Kasumi-1 (cell line): ENCODE measurements at regions not wholly inside any gene's neighbourhood (a gene's known extent, or its start where the extent isn't known, plus 50 kb on each side); places are given as distances from the start of the nearest gene placed in this dataset.
A peak's percentile ranks its signal among the peaks of the same experiment; 100 is the strongest.
"Not testable (repeated sequence)": the region's sequence is repeated elsewhere in the genome, so short reads cannot be mapped to it uniquely, and the experiment has no call there.

Experiments
- DNase-seq, 2 experiments: peaks; one replicate each; lab custom pipeline; 2025; lab: John Stamatoyannopoulos, UW

DNA sequence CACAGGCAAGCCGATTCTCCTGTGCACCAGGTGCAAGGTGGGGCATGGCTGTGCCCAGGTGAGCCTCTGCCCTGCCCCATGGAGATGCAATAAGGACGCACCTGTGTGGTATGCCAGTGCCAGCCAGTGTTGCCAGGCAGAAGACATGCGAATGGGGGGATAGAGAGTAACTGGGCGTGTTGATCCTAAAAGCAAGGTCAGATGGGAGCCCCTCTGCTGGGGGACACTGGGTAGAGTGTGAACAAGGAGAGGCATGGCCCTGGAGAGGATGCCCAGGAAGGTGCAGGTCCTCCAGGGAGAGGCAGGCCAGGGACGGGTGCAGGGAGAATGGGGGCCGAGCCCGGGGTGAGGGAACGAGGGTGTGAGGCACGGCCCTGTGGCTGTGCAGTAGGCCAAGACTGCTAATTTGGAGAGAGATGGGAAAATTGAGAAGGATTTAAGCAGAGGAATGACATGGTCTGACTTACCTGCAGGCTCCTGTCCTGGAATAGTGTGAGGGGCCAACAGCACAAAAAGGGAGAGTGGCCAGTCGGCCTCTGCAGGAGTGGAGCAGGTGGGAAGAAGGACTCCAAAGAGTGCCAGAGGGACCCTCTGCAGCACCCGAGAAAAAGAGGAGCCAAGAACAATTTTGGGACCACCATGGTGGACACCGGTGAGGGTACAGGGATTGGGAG is 690.4 kb upstream of the HS6ST1 start:
- no peak for DNase-seq

DNA sequence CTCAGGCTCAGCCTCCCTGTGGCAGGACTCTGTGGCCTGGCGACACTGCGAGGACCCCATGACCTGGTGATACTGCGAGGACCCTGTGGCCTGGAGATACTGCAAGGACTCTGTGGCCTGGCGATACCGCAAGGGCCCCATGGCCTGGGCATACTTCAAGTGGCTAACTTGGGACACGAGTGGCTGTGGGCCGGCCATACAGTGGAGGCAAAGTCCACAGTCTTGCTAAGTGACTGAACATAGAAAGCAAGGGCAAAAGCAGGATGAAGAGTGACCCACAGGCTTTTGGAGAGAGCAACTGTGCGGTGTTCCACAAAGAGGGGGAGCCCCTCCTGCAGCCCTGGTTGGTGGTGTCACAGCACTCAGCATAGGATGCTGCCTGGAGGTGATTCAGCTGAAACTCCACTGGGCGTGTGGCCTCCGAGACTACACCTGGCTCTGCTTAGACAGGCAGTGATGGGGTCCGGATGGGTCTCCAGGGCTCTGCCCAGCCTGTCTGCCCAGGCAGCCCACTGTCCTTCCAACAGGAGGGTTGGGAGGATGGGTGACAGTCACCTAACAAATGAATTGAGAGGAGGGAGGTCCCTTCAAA is 691.0 kb upstream of the HS6ST1 start:
- DNase-seq: no peak

DNA sequence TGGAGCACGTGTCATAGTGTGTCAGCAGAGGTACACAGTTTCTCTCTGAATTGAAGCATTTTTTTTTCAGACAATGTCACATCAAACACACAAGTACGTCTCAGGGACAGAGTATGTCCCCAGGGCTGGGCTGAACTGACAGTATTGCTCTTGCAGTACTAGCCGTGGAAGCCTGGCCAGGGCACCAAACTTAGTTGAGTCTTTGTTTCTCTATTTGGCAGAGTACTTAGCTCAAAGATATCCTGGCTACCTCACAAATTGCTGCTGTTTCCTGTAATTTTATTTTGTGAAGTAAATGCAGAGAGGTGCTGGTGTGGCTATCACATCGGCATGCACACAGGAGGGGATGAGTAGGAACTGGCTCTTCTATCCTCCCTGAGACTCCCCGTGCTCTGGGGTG is 691.6 kb upstream of the HS6ST1 start:
- DNase-seq: no peak

DNA sequence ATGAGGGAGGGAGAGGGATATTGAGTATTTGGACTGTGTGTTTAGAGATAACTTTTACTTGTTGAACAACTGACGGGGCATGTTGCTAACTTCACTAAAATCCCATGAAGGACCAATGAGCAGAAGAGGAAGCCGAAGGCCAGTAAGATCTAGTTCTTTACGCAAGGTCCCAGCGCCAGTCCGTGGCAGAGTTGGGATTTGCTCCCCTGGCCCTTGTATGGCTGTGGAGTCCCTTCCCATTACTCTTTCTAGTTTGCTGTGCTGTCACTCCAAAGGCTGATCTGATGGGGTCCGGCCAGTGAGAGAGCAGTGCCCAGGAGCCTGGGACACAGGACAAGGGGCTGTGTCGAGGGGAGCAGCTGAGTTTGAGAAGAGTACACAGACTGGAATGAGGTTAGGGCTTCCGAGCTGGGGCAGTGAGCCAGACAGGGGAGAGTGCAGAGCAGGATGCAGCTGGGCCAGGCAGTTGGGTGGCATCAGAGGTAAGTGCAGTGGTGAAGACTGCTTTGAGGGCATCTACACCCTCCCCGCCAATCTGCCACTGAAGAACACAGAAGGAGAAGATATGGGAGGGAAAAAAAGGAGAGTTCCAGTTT is 692.9 kb upstream of the HS6ST1 start:
- no peak for DNase-seq

DNA sequence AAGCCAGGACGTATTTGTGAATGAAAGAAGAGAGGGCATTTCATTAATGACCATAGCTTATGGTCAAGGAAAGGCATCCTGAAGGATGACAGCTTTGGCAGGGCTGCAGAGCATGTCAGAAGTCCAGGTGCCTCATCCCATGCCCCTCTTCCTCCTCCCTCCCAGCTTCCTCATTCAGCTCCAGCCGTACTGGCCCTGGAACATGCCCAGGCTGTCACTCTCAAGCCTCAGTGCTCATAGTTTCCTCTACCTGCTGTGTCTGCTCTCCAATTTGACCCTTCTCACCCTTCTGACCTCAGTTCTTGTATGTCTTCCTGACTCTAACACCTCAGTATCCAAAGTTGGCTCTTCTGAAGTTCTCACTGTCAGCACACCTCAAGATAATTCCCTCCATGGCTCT is 695.8 kb upstream of the HS6ST1 start:
- no peak for DNase-seq

DNA sequence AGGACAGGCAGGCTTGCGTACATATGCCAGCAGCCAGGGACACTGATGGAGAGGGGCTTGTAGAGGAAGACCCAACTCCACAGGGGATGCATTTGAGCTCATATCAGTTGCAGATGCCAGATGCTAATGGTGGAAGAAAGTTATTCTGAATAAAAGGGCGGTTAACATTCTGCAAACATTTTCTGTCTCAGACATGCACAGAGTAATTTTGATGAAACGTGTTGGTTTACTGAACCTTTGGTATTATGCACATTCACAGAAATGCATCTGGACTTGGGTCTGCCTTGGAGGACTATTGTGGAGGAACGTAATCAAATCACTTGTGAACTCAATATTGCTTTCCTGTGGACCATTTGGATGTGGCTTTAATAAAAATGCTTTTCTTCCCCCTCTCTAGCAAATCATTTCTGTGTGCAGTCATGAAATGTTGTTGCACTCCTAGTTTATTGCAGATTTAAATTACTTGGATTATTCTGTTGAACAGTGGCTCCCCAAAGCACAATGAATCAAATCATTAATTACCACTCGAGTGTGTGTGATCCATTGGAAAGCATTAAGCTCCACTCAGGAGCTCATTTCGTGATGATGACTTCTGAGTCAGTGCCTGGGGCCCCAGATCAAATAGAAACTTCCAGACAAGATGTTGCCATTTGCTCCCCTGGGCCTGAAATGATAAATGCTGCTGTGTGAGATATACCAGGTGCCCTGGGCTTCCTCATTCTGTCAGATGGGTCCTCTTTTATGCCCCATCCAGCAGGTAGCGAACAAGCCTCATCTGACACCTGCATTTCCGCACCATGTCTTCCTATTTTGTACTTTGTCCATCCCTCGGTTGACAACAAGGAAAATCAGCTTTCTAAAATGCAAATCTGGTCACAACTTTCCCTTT is 697.0 kb upstream of the HS6ST1 start:
- no peak for DNase-seq

DNA sequence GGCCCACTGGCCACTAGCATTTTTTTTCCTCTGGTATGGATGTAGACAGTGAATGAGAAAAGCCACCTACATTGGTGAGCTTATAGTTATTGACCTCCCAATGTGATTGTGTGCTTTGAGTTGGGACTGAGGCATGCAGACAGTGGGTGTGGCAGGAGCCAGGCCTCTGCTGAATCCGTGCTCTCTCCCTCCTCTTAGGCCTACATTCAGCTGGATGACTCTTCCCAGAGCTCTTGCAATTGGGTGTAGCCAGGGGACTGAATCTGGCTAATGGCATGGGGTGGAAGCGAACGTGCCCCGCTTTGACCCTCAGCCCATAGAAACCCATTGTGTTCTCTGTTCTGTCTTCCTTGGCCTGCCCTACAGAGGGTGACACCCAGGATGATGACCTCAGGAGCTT is 698.3 kb upstream of the HS6ST1 start:
- DNase-seq: no peak

DNA sequence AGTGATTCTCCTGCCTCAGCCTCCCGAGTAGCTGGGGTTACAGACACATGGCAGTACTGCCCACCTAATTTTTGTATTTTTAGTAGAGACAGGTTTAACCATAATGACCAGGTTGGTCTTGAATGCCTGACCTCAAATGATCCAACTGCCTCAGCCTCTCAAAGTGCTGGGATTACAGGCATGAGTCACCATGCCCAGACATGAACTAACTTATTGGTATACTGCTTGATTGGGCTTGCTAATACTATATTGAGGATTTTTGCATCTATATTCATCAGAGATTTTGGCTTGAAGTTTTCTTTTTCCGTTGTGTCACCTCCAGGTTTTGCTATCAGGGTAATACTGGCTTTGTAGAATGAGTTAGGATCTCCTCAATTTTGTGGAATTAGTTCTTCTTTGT is 706.1 kb upstream of the HS6ST1 start:
- no peak for DNase-seq

DNA sequence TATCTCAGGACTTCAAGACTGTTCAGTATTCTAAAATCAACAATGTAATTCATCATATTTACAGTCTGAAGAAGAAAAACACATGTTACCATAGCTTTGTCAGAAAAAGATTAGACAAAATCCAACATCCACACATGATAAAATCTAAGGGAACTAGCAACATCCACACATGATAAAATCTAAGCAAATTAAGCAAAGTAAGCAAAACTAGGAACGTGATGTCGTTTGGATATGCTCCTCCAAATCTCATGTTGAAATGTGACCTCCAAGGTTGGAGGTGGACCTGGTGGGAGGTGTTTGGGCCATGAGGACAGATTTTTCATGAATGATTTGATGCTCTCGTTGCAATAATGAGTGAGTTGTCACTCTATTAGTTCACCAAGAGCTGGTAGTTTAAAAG is 717.3 kb upstream of the HS6ST1 start:
- no peak for DNase-seq

DNA sequence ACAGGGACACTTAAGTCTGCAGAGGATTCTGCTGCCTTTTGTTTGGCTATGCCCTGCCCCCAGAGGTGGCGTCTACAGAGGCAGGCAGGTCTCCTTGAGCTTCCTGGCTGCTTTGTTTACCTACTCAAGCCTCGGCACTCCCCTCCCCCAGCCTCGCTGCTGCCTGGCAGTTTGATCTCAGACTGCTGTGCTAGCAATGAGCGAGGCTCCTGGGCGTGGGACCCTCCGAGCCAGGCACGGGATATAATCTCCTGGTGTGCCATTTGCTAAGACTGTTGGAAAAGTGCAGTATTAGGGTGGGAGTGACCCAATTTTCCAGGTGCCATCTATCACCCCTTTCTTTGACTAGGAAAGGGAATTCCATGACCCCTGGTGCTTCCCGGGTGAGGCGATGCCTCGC is 725.0 kb upstream of the HS6ST1 start:
- not testable (repeated sequence) for DNase-seq

DNA sequence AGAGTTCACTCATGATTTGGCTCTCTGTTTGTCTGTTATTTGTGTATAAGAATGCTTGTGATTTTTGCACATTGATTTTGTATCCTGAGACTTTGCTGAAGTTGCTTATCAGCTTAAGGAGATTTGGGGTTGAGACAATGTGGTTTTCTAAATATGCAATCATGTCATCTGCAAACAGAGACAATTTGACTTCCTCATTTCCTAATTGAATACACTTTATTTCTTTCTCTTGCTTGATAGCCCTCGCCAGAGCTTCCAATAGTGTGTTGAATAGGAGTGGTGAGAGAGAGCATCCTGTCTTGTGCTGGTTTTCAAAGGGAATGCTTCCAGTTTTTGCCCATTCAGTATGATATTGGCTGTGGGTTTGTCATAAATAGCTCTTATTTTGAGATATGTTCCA is 727.8 kb upstream of the HS6ST1 start:
- DNase-seq: peak; percentile 9 to 17

DNA sequence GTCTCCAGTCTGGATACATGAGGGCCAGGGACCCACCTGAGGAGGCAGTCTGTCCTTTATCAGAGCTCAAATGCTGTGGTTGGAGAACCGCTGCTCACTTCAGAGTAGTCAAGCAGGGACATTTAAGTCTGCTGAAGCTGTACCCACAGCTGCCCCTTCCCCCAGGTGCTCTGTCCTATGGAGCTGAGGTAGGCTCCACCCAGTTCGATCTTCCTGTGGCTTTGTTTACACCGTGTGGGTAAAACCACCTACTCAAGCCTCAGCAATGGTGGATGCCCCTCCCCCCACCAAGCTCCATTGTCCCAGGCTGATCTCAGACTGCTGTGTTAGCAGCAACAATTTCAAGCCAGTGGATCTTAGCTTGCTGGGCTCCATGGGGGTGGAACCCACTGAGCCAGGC is 731.4 kb upstream of the HS6ST1 start:
- DNase-seq: no peak

DNA sequence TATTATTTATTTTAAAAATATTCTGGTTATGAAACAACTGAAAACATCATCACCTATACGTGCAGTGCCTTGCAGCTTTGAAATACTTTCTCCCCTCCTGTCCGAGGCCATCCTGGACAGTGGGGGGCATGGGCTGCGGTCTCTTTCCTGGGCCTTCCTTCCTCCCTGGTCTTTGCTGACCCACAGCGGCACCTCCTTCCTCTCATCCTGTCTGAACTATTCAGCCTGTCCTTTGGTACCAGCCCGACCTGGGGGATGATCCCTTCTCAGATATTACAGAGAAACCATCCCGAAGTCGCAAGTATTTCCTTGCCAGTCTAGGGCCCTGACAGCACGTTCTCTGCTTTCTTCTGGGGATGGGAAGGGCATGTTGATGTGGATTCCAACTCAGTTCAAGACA is 736.6 kb upstream of the HS6ST1 start:
- no peak for DNase-seq

DNA sequence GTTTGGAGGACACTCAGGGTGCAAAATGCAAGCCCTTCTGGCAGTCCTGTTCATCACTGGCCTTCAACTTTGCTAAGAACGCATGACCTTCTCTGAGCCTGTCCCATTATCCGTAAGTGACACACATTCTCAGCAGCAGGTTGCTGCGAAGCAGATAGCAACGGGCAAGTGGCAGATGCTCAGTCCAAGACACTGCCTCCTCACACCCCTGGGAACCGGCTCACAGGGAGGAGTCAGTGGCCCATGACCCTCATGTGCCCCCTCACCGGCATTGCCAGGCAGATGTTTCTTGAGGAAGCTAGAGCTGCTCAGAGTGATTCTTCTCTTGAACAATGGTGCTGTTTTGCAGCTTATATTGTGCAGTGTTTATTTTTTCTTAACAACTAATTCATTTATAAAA is 737.2 kb upstream of the HS6ST1 start:
- no peak for DNase-seq

DNA sequence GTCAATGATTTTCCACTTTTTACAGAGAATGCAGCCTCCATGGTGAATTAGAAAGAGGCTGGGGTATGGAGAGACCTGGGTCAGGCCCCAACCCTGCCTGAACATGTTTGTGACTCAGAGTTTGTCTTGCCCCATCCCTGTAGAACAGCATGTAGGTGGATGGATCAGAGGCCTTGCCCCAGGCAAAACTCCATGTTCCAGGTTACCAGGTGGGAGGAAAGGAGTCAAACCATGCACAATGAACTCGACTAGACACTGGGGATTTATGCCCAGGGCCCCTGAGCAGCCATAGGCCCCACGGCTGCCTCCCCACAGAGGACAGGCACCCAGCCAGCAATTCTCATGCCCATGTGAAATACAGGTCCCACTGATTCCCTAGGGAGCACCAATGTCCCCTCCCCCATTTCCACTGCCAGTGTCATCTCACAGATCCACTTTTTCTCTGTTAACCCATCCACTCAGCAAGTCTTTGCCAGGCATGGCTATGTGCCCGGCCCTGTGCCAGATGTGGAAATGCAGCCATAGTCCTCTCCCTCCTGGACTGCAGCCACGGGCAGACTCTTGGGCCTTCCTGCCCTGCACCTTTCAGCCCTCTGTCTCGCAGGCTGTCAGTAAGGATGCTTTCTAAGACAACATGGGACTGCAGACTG is 737.8 kb upstream of the HS6ST1 start:
- no peak for DNase-seq

DNA sequence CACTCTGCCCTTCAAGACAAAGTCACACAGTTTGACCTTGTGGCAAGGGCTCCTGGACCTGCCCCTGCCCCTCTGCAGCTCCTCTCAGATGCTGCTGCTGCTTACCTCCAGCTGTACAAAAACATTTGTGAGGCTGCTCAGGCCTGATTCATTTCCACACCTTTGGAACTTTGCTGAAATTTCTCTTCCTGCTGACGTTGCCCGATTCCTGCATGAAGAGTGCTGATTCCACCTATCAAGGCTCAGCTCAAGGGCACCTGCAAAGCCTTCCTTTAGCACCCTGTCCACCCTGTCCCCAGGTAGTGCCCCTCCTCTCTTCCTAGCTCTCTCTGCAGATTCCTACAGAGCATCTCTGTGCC is 738.3 kb upstream of the HS6ST1 start:
- DNase-seq: no peak

DNA sequence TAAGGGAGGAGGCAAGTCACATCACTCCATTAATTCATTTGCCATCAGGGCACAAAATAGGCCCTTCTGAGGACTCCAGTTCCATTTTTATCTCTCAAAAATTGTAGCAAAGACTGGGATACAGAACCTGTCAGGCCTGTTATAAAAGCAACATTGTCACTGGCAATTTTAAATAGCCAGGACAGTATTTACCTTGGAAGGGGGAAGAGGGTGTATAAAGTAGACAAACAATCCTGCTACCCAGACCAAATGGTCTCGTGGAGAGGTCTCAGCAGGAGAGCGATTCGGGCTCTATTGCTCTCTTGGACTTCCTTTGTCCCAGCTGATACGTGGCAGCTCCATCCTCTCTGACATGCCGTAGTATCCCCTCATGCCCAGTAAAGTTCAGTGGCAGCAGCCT is 740.3 kb upstream of the HS6ST1 start:
- no peak for DNase-seq

DNA sequence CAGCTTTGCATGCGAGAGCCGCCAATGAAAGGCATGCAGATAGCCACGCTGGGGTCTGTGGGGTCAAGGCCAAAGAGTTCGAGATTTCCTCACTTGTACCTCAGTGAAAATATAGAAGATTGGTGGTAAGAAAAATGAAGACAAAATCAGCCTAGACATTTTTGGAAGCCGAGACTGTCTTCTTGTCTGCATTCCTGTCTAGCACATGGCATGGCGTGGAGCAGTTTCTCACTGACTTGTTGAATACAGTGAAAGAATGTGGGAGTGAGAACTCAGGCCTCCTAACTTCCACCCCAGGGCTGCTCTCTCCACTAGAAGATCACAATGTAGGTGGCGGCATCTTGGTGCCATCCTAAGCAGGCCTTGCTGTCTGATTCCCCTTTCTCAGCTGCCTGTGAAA is 740.8 kb upstream of the HS6ST1 start:
- no peak for DNase-seq

DNA sequence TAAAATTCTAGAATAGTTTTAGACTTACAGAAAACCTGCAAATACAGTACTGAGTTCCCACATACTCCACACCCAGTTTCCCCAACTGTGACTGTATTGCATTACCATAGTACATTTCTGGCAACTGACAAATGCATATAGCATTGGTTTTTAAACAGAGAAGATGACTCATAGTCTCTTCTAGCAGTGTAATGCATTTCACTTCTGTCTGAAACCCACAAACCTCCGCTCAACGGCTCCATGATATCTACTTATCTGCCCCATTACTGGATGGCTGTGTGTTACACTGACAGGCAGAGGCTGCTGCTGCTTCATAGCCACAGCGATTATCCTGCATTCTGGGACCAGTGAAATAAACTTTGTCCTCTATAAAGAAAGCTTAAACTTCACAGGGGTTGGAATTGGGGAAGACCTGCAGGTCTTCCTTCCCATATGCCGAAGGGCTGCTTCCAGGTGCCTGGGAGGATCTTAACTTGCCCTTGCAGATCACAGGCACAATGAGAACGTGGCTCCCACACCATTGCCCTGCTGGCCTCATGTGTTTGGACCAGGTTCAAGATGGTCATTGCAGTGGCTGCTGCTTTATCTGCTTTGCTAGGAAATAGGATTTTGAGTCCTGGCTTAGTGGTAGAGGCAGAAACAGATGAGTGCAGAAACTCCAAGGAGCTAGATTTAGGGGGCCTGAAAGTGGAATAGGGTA is 742.6 kb upstream of the HS6ST1 start:
- peak; percentile 72 to 84 for DNase-seq

DNA sequence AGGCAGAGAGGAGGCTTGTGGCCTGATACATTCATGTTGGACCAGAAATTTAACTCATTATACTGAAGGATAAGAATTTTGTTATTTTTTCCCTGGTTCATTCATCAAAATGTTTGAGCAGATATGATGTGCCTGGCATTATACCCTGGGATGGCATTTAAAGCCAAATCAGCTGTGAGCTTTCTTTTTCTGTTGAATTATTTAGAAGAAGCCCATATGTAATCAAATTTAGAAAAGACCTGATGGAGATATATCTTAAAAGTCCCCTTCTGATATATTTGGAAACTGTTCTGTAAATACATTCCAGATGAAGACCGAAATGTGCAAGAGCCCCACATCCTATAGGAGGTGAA is 743.1 kb upstream of the HS6ST1 start:
- DNase-seq: no peak

DNA sequence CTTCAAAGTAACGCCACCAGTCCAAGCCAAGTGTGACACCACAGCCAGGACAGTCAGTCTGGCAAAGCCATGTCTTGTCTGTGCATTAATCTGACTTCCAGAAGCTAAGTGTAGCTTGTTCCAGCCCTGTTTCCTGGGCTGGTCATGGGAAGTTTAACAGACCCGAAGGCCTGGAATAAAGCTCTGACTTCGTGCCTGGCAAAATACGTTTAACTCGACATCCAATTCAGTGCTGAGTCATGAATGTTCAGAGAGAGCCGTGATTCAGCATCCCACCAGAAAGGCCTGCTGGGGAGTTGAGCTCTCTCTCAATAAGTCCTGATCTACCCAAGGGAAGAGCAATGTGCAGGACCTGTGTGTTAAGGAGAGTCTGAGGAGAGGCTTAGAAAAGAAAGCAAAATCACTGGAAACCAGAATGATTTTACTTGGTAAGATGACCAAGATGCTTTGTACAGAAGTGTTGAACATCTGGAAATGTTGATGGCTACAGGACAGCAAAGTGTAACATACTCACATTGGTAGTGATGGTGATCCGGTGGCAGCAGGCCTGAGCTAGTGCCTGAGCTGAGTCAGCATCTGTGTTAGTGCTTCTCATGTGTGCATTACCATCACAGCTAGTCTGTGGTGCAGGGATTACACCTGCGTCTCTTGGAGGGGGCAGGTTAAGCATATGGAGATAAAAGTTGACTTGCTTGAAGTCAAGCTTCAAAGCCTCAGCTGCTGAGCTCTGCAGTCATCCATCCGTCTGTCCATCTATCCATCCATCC is 743.7 kb upstream of the HS6ST1 start:
- DNase-seq: no peak
